GM12892 (cell line): ENCODE measurements at regions not wholly inside any gene's neighbourhood (a gene's known extent, or its start where the extent isn't known, plus 50 kb on each side); places are given as distances from the start of the nearest gene placed in this dataset.

ENCODE experiments used
- POLR2A ChIP-seq: IDR thresholded peaks from 2 replicates; pipeline ENCODE4 v1.6.1; 2011; ENCODE audit warnings: low read depth, low read length, control low read depth
- POLR2AphosphoS5 ChIP-seq: IDR thresholded peaks from 2 replicates; pipeline ENCODE4 v1.6.1; 2011; ENCODE audit warnings: low read depth, low read length, control low read depth
- TAF1 ChIP-seq: IDR thresholded peaks from 2 replicates; pipeline ENCODE4 v1.6.1; 2011; ENCODE audit warnings: low read depth, mild to moderate bottlenecking, control low read depth, low read length, borderline replicate concordance

DNA sequence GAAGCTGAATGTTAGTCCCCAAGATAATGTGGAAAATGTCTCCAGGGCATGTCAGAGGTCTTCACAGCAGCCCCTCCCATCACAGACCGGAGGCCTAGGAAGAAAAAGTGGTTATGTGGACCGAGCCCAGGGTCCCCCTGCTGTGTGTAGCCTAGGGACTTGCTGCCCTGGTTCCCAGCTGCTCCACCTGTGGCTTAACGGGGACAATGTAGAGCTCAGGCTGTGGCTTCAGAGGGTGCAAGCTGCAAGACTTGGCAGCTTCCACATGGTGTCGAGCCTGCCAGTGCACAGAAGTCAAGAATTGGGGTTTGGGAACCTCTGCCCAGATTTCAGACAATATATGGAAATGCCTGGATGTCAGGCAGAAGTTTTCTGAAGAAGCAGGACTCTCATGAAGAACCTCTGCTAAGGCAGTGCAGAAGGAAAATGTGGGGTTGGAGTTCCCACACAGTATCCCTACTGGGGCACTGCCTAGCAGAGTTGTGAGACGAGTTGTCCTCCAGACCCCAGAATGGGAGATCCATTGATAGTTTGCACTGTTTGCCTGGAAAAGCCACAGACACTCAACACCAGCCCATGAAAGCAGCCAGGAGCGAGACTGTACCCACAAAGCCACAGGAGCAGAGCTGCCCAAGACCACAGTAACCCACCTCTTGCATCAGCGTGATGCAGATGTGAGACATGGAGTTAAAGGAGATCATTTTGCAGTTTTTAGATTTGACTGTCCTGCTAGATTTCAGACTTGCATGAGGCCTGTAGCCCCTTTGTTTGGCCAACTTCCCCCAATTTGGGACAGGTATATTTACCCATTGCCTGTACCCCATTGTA is 204.9 kb downstream of the MRPL39 start:
- TF ChIP-seq POLR2A (no peak), POLR2AphosphoS5 (no peak), TAF1 (no peak)
